HG03571 (cell line): ENCODE measurements at regions not wholly inside any gene's neighbourhood (a gene's known extent, or its start where the extent isn't known, plus 50 kb on each side); places are given as distances from the start of the nearest gene placed in this dataset.

Experiments
- ATAC-seq: cut with Tn5 transposase; IDR thresholded peaks from one replicate; pipeline ENCODE4 v1.9.1; 2021; ENCODE audit not compliant: unreplicated experiment

GRCh38 chrX:39165773-39166172 lies 364.5 kb downstream of the MID1IP1 start:
- ATAC-seq = no peak

DNA sequence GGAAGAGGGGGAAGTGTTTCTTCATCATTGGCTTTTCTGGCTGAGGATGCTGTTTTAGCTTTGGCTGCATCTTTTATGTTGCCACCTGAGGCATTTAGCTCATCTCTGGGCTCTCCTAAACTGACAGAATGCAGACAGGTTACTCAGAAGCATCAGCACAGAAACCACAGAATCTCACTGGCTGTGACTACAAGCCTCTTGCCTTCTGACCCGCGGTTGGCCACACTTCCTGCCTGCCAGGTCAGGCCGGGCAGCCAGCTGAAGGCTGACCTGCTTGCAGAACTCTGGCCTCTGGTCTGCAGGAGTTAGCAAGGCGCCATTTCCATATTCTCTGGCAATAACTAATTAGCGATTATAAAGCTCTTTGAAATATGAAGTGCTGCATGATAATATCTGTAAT lies 366.5 kb downstream of the MID1IP1 start:
- ATAC-seq = peak; percentile 85

GRCh38 chrX:39168609-39169008 lies 367.4 kb downstream of the MID1IP1 start:
- ATAC-seq = no peak

DNA sequence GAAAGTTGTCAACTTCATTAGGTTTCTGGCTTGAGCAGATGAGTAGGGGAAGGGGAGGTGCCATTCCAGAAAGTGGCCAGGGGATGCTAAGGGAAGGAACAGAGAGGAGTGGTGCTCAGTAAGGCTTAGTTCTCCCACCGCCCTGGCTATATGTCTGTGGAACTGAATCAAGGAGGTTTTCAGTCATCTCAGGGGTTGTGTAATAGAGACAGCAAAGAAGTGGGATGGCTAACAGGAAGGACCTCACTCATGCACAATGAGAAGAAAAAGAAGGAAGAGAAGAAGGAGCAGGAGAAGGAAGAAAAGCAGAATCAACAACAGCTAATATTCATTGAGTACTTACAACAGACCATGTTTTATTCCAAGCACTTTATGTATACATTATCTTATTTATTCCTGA lies 368.7 kb downstream of the MID1IP1 start:
- ATAC-seq = no peak

DNA sequence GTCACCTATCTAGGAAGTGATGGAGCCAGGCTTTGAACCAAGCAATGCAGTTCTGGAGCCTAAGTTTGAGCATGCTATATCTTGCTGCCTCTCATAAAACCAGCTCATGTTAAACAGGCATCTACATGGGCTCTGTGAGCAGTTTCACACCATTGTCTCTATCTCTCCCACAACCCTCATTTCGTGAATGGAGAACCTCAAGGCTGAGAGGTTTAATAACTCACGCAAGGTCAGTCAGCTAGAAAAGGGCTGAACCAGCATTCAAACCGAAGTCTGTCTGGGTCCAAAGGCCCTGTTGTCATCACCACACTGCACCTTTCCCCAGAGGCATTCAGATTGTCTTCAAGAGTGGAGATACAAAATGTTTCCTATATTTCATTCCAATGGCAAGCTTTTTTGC lies 369.2 kb downstream of the MID1IP1 start:
- no peak for ATAC-seq

DNA sequence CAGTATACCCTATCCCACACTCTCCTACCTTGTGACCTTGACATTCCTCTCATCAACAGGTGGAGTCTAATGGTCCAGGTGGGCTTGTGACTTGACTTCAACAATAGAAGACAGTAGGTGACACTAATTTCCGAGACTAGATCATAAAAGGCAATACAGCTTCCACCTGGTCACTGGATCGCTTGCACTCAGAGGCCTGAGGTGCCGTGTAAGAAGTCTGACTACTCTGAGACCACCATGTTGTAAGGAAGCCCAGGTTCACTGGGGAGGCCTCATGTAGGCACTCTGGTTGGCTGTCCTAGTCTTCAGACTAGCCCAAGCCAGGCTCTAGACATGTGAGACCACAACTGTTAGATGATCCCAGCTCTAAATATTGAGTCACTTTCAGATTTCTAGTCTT lies 370.4 kb downstream of the MID1IP1 start:
- no peak for ATAC-seq

DNA sequence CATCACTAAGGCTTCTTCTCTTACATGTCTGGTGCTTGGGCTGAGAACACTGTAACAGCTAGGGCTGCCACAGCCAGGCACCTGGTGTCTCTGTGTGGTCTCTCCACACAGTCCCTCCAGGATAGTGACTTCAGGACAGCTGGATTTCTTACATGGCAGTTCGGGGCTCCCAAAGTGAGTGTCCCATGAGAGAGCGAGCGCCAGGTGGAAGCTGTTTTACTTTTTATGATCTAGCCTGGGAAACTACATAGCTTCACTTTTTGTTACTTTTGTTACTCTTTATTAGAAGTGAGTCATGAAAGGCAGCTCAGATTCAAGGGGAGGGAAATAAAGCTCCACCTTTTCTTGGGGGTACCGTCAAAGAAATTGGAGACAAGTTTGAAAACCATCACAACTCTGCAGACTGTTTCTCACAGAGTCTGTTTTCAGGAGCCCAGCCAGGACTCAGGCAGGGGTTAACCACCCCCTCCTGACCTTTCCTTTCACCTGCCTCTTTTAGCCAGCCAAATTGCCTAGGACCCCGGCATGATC lies 373.0 kb downstream of the MID1IP1 start:
- ATAC-seq = no peak

DNA sequence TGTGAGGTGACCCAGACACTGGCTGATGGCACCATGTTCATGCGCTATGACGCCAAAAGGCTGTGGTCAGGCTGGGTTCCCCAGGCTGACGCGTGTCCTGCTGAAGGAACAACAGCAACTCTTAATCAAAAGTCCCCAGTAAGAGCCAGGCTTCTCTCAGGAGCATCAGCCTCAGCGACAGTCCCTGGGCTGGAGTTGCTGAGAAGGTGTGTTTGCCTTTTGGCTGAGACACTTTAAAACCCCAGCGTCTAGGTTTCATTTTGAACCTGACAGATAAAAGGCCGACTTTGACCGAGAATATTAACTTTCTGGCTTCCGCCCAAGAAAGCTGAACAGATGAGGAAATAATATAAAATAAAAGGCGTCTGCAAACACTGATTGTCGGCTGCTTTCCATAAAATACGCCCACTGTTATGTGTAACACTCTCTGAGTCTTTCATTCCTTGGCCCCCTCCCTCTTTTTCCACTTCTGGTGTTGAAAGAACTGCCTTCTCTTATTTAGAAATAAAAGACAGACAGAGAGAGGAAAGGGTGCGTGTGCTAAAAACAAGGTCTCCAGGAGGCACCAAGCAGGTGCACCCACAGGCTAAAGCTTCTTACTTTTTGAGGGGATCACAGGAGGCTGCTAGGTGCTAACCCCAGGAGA lies 373.6 kb downstream of the MID1IP1 start:
- no peak for ATAC-seq

DNA sequence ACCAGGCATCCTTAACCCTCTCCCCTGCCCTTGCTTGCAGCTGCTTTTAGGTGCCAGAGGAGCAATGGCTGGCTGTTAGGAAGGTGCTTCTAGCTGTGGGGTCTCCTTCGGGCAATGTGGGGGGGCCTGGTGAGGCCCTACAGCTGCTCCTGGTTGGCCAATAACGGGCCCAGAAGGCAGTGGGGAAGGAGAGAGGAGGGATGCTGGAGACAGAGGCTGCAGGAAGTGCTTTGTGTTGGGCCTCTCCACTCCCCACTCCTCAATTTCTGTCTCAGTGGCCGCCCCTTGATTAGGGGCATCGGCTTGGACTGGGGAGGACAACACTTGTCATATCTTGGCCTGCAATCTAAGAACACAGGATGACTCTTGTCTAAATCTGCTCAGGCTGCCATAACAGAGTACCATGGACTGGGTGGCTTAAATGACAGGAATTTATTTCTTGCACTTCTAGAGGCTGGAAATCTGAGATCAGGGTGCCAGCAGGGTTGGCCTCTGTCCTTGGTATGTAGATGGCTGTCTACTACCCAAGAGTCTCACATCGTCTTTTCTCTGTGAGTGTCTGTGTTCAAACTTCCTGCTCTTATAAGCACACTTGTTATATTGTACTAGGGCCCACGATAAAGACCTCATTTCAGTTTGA lies 374.3 kb downstream of the MID1IP1 start:
- no peak for ATAC-seq

DNA sequence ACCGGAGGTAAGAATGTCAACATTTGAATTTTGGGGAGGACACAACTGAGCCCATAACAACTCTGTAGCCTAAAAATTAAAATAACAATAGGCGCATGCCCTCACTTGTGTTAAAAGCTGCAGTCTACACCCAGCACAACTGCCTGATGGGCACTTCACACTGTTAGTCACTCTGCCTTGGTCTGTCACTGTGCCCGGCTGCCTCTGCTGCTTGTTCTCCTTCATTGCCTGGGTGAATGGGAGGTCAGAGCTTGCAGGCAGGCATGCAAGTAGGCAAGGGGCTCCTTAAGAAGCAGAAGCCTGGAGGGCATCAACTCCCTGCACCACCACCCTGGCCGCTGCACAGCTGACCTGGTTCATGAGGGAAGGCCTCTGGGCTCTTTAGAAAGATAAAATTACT lies 374.8 kb downstream of the MID1IP1 start:
- ATAC-seq = no peak

- ATAC-seq = no peak
These were observed 388.2 kb downstream of the MID1IP1 start for GRCh38 chrX:39189431-39189830.

DNA sequence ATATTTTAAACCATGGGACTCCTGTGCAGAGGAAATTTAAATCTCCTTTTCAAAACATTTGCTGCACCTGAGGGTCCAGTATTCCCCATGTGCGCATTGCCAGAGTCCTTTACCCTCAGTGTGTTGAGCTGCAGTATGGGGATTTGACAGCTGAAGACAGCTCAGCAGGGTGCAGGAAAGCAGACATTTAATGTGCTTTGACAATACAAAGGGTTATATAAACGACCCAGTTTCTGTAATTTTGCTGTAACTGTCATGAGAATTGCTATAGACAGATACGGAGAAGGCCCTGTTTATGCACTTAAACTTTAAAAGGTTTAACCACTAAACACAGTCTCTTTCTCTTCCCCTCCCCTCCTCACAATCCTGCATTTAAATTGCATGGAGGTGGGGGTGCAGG lies 393.4 kb downstream of the MID1IP1 start:
- no peak for ATAC-seq

GRCh38 chrX:39195156-39195555 lies 393.9 kb downstream of the MID1IP1 start:
- no peak for ATAC-seq

DNA sequence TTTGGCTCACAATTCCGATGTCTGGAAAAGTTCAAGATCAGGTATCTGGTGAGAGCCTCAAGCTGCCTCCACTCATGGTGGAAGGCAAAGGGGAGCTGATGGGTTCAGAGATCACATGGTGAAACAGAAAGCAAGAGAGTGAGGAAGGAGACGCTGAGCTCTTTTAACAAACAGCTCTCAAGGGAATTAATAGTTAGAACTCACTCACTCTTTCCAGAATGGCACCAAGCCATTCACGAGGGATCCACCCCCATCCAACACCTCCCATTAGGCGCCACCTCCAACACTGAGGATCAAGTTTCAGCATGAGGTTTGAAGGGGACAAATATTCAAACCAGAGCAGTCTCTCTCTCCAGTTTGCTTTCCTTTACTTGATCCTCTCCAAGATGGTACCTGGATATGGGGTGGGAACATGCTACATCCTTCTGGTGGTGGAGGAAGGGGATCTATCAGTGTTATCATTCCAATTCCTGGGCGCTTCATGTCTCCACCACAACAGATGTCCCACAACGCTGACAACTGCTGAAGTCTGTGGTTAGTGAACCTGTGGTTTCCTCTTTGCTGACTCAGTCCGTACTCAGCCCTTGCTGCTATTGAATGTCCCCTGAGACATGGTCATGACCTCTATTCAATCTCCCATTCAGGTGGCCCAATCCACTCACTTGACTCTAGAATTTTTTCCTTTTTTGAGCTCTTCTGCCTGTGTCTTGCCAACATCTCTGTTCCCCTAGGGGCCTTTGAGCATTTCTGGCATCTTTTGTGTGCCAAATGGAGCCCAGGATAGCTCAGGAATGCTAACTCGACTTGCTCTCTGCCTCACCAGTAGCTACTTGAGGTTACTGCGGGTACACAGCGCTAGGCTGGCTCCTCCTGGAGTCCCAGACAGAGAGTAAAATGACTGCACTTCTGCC lies 395.2 kb downstream of the MID1IP1 start:
- peak; percentile 93 for ATAC-seq

DNA sequence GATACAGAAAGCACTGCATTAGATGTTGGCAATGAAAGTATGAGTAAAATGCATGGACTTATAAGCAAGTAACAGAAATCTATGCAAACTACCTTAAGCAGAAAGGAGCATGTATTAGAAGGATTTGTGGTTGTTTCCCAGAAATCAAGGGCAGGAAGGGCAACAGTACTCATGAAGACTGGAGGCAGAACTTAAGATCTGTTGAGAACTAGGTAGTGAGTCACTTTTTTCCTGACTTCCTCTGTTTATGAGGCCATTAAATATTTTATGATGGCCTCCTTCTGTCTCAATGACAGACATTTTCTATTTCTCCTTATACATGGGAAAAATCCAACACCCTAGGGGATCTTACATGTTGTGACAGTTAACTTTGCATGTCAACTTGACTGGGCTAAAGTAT lies 398.2 kb downstream of the MID1IP1 start:
- ATAC-seq = no peak

- no peak for ATAC-seq
These were observed 400.2 kb downstream of the MID1IP1 start for GRCh38 chrX:39201305-39201990.

DNA sequence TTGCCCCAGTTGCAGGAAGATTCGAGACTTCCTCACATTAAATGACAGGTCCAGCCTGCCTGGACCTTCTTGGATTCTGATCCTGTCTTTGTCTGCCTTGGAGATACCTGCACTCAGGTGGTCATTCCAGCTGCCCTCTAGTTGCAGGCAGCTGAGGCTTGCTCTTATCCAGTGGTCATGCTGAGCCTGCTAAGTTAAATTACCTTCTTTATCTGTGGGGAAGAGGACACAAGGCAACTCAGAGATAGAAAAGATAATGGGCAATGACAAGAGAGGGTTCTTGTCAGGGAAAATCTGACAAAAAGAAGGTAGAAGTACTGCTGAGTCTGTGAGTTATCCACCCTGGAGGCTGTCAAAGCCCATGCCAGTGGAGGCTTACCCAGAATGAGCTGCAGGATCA lies 401.4 kb downstream of the MID1IP1 start:
- no peak for ATAC-seq

DNA sequence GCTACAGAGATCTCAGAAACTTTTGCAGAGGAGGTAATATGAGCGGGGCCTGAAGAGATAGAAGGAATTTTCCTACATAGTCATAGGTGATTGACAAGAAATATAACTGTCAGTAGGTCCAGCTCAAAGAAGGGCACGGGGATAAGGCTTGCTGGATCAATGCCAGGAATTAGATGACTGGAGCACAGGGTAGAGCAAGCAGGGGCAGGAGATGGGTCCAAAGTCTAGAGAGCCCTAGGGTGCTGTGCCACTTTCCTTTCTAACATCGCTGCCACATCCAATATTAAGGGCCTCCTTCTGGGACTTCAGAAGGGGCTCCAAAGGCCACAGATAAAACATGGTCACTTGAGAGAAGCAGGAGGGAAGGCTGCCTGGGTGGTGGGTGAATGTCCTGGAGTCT lies 402.2 kb downstream of the MID1IP1 start:
- no peak for ATAC-seq

DNA sequence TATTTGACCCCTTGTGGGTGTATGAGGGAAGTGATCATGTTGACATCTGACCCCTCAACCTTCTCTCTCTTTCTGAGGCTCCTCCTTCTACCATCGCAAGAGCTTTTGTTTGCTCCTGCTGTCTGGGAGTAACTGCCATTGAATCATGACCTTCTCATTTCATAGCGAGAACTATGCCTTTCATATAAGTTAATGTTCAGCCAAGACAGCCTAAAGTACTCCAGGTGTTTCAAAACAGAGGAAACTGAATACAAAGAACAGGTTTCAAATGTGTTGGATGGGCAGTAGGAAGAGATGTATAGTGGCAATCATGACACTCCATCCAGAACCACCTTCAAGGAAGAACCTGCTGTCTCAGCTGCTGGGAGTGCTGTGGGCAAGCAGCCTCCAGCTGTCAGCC lies 403.1 kb downstream of the MID1IP1 start:
- no peak for ATAC-seq

DNA sequence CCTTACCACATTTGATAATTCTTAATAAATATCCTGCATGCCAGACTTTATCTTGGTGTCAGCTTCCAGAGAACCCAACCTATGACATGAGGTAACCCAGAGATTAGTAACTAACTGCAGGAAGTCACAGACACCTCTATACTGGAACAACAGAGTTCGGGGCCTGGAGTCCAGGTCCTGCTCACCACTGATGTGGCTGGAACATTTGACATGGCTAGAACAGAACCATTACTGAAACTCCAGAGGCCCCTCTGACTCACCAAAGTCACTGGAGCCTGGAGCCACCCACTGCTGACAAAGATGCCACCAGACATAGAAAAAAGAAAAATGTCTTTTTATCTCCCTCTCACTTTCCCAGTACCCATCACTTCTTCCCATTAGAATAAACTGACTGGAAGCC lies 403.7 kb downstream of the MID1IP1 start:
- ATAC-seq = no peak

DNA sequence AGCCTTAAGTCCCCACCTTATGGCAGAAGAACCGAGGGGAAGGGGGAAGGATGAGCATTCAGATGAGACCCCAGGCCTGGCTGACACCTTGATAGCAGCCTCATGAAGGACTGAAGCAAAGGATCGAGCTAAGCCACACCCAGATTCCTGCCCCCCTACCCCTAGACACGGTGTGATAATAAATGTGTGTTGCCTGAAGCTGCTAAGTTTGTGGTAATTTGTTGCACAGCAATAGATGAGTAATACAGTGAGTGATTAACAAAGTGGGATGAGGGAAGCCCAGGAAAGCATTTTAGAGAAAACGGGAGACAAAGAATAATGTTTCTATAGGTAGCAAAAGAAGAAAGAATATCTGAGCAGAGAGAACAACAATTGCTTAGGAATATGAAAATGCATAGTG lies 404.2 kb downstream of the MID1IP1 start:
- ATAC-seq = no peak
